HEK293 (cell line): ENCODE measurements at regions not wholly inside any gene's neighbourhood (a gene's known extent, or its start where the extent isn't known, plus 50 kb on each side); places are given as distances from the start of the nearest gene placed in this dataset.

Experiments
- ATF2 ChIP-seq: fragments of 450-650 bp; formaldehyde crosslinking; IDR thresholded peaks from 2 replicates; pipeline ENCODE4 v1.5.1; 2016; ENCODE audit warnings: missing biosample characterization, missing genetic modification characterization, low read depth
- CTCF ChIP-seq: fragments of 450-650 bp; formaldehyde crosslinking; IDR thresholded peaks from 2 replicates; pipeline ENCODE4 v1.5.1; 2016; ENCODE audit warnings: missing biosample characterization, missing genetic modification characterization
- REST ChIP-seq: fragments of 450-650 bp; formaldehyde crosslinking; IDR thresholded peaks from 2 replicates; pipeline ENCODE4 v1.5.1; 2016; ENCODE audit warnings: missing biosample characterization, missing genetic modification characterization
- TCF7L2 ChIP-seq: IDR thresholded peaks from 2 replicates; pipeline ENCODE4 v1.6.1; 2011; ENCODE audit warnings: low read depth, mild to moderate bottlenecking, inconsistent platforms, low read length, moderate library complexity, borderline replicate concordance
- ZBTB11 ChIP-seq: fragments of 450-650 bp; formaldehyde crosslinking; conservative IDR thresholded peaks from 2 replicates; pipeline ENCODE4 v1.5.1; 2016; ENCODE audit warnings: low read depth, missing biosample characterization, missing genetic modification characterization
- ZNF114 ChIP-seq: fragments of 450-650 bp; formaldehyde crosslinking; IDR thresholded peaks from 2 replicates; pipeline ENCODE4 v1.5.0; 2017; ENCODE audit warnings: missing biosample characterization, missing genetic modification characterization
- ZNF155 ChIP-seq: fragments of 450-650 bp; formaldehyde crosslinking; IDR thresholded peaks from 2 replicates; pipeline ENCODE4 v1.5.1; 2016; ENCODE audit warnings: missing biosample characterization, missing genetic modification characterization
- ZNF211 ChIP-seq: fragments of 450-650 bp; formaldehyde crosslinking; IDR thresholded peaks from 2 replicates; pipeline ENCODE4 v1.5.1; 2016; ENCODE audit warnings: low read depth, missing biosample characterization, missing genetic modification characterization
- ZNF223 ChIP-seq: fragments of 450-650 bp; formaldehyde crosslinking; IDR thresholded peaks from 2 replicates; pipeline ENCODE4 v1.5.1; 2016; ENCODE audit warnings: missing biosample characterization, missing genetic modification characterization
- ZNF239 ChIP-seq: fragments of 450-650 bp; formaldehyde crosslinking; IDR thresholded peaks from 2 replicates; pipeline ENCODE4 v1.5.1; 2016; ENCODE audit warnings: missing biosample characterization, missing genetic modification characterization
- ZNF274 ChIP-seq, 2 experiments: fragments of 200-500 bp in 1 of 2; fragments of 450-650 bp in 1 of 2; sonication (Bioruptor generic) in 1 of 2; formaldehyde crosslinking in 1 of 2; IDR thresholded peaks; 2 replicates each; pipeline versions ENCODE4 v1.5.1 to v1.6.1; 2014 to 2016; ENCODE audit warnings: borderline replicate concordance in 1 of 2, inconsistent platforms in 1 of 2, low read length in 1 of 2, missing biosample characterization in 1 of 2, missing genetic modification characterization in 1 of 2
- ZNF366 ChIP-seq: fragments of 450-650 bp; formaldehyde crosslinking; conservative IDR thresholded peaks from 2 replicates; pipeline ENCODE4 v1.5.1; 2016; ENCODE audit warnings: missing biosample characterization, missing genetic modification characterization
- ZNF391 ChIP-seq: fragments of 450-650 bp; formaldehyde crosslinking; IDR thresholded peaks from 2 replicates; pipeline ENCODE4 v1.5.1; 2016; ENCODE audit warnings: low read depth, missing biosample characterization, missing genetic modification characterization, borderline replicate concordance
- ZNF501 ChIP-seq: fragments of 450-650 bp; formaldehyde crosslinking; IDR thresholded peaks from 2 replicates; pipeline ENCODE4 v1.5.1; 2016; ENCODE audit warnings: missing biosample characterization, missing genetic modification characterization

- TF ChIP-seq CTCF (tag by site-specific recombination) (no peak), ZNF155 (tag by site-specific recombination) (no peak), REST (tag by site-specific recombination) (no peak), ZNF223 (no peak), ZNF114 (tag by site-specific recombination) (no peak), ZNF501 (tag by site-specific recombination) (no peak), ZBTB11 (tag by site-specific recombination) (no peak), TCF7L2 (no peak), ZNF239 (no peak), ATF2 (tag by site-specific recombination) (no peak), ZNF366 (no peak), ZNF211 (tag by site-specific recombination) (no peak), ZNF274 (IDR thresholded peaks at IDR 0.05; ENCODE audit: low read length) (no peak), ZNF274 (tag by site-specific recombination; IDR thresholded peaks at IDR 0.05; ENCODE audit: borderline replicate concordance) (no peak), ZNF391 (no peak)
Measured at GRCh38 chr3:110234831-110235230, 836.8 kb upstream of the NECTIN3 start.
